ENCODE measurements at regions not wholly inside any gene's neighbourhood (a gene's known extent, or its start where the extent isn't known, plus 50 kb on each side); places are given as distances from the start of the nearest gene placed in this dataset.

DNA sequence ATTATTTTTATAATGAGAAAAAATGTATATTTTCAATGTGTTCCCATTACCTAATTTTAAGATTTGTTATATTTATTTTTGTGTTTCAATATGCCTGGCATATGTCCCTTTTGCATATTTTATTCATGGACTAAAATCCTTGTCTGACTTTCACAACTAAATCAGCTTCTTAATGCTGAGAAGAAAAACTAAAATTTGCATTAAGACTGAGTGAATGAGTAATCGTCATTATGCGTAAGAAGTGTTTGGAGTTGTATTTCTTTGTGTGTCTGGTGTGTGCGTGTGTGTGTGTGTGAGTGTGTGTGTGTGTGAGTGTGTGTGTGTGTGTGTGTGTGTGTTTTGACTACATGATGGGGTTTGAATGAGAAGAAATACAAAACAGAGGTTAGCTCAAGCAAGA is 201.7 kb upstream of the SP8 start:
- Histone ChIP-seq H3K27me3 (replicated peaks; ENCODE audit: control insufficient read depth, insufficient read depth, low read length) (no peaks in the 10 kb centered on the region), H3K36me3 (ENCODE audit: control insufficient read depth, insufficient read depth, low read length) (no peaks in the 10 kb centered on the region), H3K4me3 (replicated peaks; ENCODE audit: low read depth, low read length) (no peak overlapping the region)
- no peak for DNase-seq (ENCODE audit: extremely low read depth, insufficient read length)
- TF ChIP-seq CTCF (IDR thresholded peaks at IDR 0.05; ENCODE audit: insufficient read depth, low read length, poor library complexity, severe bottlenecking) = no peak

- DNase-seq (ENCODE audit: extremely low read depth, insufficient read length) = no peak
- no peaks in the 10 kb centered on the region for H3K36me3 ChIP-seq (ENCODE audit: control insufficient read depth, insufficient read depth, low read length)
- H3K4me3 ChIP-seq (replicated peaks; ENCODE audit: low read depth, low read length) = no peak overlapping the region
- peak; percentile 34 for TF ChIP-seq CTCF (IDR thresholded peaks at IDR 0.05; ENCODE audit: insufficient read depth, low read length, poor library complexity, severe bottlenecking)
- H3K27me3 ChIP-seq (replicated peaks; ENCODE audit: control insufficient read depth, insufficient read depth, low read length) = no peaks in the 10 kb centered on the region
Observed at GRCh38 chr7:20991544-20991943, 204.9 kb upstream of the SP8 start.

DNA sequence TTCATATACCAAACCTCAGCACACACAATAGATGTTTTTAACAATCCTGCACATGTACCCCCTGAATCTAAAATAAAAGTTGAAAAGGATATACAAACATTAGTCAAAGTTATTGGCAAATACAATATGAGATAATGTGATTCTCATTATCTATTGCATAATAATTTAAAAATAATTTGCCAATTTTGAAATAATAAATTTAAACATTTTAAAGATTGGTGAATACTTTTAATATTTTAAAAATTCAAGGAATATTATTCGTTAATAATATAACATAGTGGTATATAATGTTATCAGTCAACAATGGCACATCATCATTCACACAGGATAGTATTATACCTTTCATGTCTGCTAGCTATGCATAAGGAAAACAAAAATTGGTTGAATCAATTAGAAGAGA is 207.0 kb upstream of the SP8 start:
- Histone ChIP-seq H3K27me3 (replicated peaks; ENCODE audit: control insufficient read depth, insufficient read depth, low read length) (no peaks in the 10 kb centered on the region), H3K36me3 (ENCODE audit: control insufficient read depth, insufficient read depth, low read length) (no peaks in the 10 kb centered on the region), H3K4me3 (replicated peaks; ENCODE audit: low read depth, low read length) (no peak overlapping the region)
- DNase-seq (ENCODE audit: extremely low read depth, insufficient read length) = no peak
- no peak for TF ChIP-seq CTCF (IDR thresholded peaks at IDR 0.05; ENCODE audit: insufficient read depth, low read length, poor library complexity, severe bottlenecking)

GRCh38 chr7:20998309-20998708 is 211.6 kb upstream of the SP8 start:
- H3K27me3 ChIP-seq (replicated peaks; ENCODE audit: control insufficient read depth, insufficient read depth, low read length) = no peaks in the 10 kb centered on the region
- no peak overlapping the region for H3K4me3 ChIP-seq (replicated peaks; ENCODE audit: low read depth, low read length)
- H3K36me3 ChIP-seq (ENCODE audit: control insufficient read depth, insufficient read depth, low read length) = no peaks in the 10 kb centered on the region
- no peak for DNase-seq (ENCODE audit: extremely low read depth, insufficient read length)
- no peak for TF ChIP-seq CTCF (IDR thresholded peaks at IDR 0.05; ENCODE audit: insufficient read depth, low read length, poor library complexity, severe bottlenecking)

- Histone ChIP-seq H3K4me3 (replicated peaks; ENCODE audit: low read depth, low read length) (no peak overlapping the region), H3K27me3 (replicated peaks; ENCODE audit: control insufficient read depth, insufficient read depth, low read length) (no peaks in the 10 kb centered on the region), H3K36me3 (ENCODE audit: control insufficient read depth, insufficient read depth, low read length) (no peaks in the 10 kb centered on the region)
- no peak for DNase-seq (ENCODE audit: extremely low read depth, insufficient read length)
- TF ChIP-seq CTCF (IDR thresholded peaks at IDR 0.05; ENCODE audit: insufficient read depth, low read length, poor library complexity, severe bottlenecking) = no peak
Observed at GRCh38 chr7:21011153-21011552, 224.5 kb upstream of the SP8 start.

GRCh38 chr7:21013765-21014539 is 227.3 kb upstream of the SP8 start:
- Histone ChIP-seq H3K4me3 (replicated peaks; ENCODE audit: low read depth, low read length) (no peak overlapping the region), H3K36me3 (ENCODE audit: control insufficient read depth, insufficient read depth, low read length) (no peaks in the 10 kb centered on the region), H3K27me3 (replicated peaks; ENCODE audit: control insufficient read depth, insufficient read depth, low read length) (no peaks in the 10 kb centered on the region)
- DNase-seq (ENCODE audit: extremely low read depth, insufficient read length) = no peak
- TF ChIP-seq CTCF (IDR thresholded peaks at IDR 0.05; ENCODE audit: insufficient read depth, low read length, poor library complexity, severe bottlenecking) = no peak
